DND-41 (cell line): ENCODE measurements at regions not wholly inside any gene's neighbourhood (a gene's known extent, or its start where the extent isn't known, plus 50 kb on each side); places are given as distances from the start of the nearest gene placed in this dataset.

ENCODE experiments used
- CTCF ChIP-seq: IDR thresholded peaks from 2 replicates; pipeline ENCODE4 v1.5.1; 2012; ENCODE audit warnings: borderline replicate concordance, low read length, moderate library complexity, mild to moderate bottlenecking; ENCODE audit not compliant: poor library complexity, severe bottlenecking; ENCODE audit errors: extremely low read depth
- EZH2 ChIP-seq: IDR thresholded peaks from 3 replicates; pipeline ENCODE4 v1.6.1; 2012; ENCODE audit warnings: borderline replicate concordance, low read depth, mild to moderate bottlenecking, moderate library complexity, low read length, inconsistent platforms; ENCODE audit not compliant: severe bottlenecking

GRCh38 chr12:125467363-125467762 is 402.1 kb downstream of the AACS start:
- TF ChIP-seq CTCF (no peak), EZH2 (no peak)
